IPS DF 4.7 (cell line): ENCODE measurements at regions not wholly inside any gene's neighbourhood (a gene's known extent, or its start where the extent isn't known, plus 50 kb on each side); places are given as distances from the start of the nearest gene placed in this dataset.

Experiments
- DNase-seq: peaks from one replicate; pipeline ENCODE4 v3.0.0-alpha.2; 2013; ENCODE audit warnings: low spot score; ENCODE audit errors: extremely low read depth

DNA sequence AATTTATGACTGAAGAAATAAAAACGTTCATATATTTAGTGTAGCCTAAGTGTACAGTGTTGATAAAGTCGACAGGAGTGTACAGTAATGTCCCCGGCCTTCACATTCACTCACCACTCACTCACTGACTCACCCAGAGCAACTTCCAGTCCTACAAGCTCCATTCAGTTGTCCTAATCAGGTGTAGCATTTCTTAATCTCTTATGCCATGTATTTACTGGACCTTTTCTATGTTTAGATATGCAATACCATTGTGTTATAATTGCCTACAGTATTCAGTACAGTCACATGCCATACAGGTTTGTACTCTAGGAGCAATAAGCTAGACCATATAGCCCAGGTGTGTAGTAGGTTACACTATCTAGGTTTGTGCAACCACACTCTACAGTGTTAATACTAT is 610.2 kb upstream of the NOX3 start:
- no peak for DNase-seq

GRCh38 chr6:156062091-156062563 is 606.5 kb upstream of the NOX3 start:
- DNase-seq, result no peak

- no peak for DNase-seq
Measured at GRCh38 chr6:156061465-156061864, 605.8 kb upstream of the NOX3 start.

- DNase-seq, result no peak
Measured at GRCh38 chr6:156060013-156060412, 604.4 kb upstream of the NOX3 start.

DNA sequence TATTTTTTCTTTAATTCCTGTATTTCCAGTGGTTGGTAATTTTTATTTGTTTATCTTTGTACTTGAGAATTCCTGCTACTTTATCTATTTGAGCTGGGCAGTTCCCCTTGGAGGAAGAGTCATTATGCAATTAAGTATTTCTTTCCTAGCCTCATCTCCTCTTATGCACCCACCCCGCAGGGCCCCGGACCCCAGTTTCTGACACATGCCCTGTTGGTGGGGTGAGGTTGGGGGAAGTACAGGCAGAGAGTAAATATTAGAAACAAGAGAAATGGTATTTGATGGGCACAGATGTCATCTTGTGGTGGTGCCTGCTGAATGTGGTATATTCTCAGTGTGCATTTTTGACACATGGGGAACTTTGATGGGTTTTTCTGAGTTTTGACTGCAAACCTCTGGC is 602.7 kb upstream of the NOX3 start:
- DNase-seq, result no peak

DNA sequence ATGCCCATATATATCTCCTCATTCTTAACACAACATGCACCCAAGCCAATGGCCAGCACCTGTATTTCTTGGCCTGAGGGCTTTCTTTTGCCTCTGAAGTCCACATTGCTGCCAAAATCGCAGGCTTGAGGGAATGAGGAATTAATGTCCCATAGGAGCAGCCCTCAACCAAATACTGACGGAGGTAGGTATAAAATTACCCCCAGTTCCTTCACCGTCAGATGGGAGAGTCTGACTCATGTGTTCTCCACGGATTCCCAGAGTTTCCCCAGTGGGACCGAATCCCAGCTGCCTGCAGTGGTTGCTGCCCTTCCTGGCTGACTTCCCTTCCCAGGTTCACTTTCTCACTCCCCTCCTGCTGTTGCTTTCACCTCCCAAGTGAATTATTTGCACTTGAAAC is 602.2 kb upstream of the NOX3 start:
- no peak for DNase-seq

DNA sequence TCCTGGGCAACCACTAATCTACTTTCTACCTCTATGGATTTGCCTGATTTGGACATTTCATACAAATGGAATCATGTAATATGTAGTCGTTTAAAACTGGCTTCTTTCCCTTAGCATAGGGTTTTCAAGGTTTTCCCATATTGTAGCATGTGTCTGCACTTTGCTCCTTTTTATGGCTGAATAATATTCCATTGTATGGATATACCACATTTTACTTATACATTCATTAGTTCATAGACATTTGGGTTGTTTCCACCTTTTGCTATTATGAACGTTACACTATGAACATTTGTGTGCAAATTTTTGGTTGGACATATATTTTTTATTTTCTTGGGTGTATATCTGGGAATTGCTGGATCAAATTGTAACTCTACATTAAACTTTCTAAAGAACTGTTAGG is 600.4 kb upstream of the NOX3 start:
- no peak for DNase-seq

GRCh38 chr6:156053626-156054025 is 598.0 kb upstream of the NOX3 start:
- DNase-seq, result no peak

DNA sequence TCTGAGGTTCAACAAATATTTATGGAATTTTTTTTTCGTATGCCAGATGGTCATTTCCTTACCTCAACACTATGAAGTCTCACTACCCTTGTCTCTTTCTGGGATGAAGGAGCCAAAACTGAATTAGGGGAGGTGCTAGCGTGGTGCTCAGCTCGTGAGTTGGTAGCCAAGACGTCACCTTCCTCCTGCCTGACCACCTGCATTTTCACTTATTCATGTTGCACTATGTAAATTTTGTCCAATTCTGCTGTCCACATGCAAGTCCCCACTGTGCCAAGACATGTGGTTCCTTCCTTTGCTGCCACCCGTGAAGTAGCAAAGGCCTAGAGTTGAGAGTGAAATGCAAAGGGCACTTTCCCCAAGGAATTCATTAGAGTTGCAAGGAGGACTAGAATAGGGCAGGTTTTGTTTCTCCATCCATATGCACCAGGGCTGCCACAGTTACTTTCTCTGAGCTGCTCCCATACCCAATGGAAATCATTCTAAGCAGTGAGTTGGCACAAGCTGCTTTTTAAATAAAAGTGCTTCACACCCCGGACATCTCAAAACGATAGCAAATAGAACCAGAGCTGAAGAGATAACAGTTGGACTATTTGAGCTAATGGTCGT is 591.3 kb upstream of the NOX3 start:
- no peak for DNase-seq

GRCh38 chr6:156046268-156046665 is 590.6 kb upstream of the NOX3 start:
- no peak for DNase-seq

- no peak for DNase-seq
Measured at GRCh38 chr6:156045401-156046267, 590.0 kb upstream of the NOX3 start.

DNA sequence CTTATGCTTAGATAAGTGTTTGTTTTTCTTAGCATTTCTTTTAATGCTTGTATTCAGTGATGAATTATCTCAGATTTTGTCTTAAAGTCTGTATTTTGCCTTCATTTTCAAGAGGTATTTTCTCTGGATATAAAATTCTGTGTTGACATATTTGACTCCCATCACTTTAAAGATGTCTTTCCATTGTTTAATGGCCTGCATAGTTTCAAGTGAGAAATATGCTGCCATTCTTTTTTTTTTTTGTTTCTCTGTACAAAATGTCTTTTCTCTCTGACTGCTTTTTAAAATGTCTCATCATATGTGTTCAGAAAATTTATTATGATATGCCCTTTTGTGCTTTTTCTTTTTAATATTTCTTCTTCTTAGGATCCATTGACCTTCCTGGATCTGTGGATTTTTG is 578.0 kb upstream of the NOX3 start:
- DNase-seq, result no peak

DNA sequence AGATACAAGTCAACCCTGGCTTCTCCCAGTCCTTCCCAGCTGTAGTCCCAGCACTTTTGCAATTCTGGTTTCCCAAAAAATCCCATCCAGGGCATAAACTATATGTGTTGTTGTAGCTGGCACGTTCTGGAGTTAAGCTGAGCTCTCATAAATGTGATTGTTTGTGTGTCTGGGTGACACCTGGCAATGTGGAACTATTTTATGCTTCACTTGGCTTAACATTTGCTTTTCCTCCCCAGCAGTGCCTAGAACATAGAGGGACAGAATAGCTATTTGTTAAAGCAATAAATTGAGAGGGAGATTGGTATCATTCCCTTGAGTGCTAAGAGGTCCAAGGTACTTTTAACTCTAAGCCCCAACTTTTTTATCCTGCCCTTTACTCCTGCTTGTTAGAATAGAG is 575.9 kb upstream of the NOX3 start:
- DNase-seq, result no peak

DNA sequence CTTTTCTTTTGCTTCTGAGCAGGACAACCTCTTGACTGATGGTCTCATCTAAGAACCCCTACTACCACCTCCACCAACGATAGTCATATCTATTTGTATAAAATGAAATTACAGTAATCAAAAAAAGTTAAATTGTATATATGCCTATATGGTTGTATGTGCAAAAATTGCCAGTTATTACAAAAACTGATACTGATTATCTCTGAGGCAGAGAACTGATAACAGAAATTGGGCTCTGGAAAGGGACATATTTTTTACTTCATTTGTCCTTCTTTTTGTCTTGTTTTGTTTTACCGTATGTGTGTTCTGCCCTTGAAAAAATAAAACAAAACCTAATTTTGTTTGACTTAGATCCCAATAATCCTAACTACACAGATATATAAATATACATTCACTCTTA is 574.4 kb upstream of the NOX3 start:
- DNase-seq, result no peak

DNA sequence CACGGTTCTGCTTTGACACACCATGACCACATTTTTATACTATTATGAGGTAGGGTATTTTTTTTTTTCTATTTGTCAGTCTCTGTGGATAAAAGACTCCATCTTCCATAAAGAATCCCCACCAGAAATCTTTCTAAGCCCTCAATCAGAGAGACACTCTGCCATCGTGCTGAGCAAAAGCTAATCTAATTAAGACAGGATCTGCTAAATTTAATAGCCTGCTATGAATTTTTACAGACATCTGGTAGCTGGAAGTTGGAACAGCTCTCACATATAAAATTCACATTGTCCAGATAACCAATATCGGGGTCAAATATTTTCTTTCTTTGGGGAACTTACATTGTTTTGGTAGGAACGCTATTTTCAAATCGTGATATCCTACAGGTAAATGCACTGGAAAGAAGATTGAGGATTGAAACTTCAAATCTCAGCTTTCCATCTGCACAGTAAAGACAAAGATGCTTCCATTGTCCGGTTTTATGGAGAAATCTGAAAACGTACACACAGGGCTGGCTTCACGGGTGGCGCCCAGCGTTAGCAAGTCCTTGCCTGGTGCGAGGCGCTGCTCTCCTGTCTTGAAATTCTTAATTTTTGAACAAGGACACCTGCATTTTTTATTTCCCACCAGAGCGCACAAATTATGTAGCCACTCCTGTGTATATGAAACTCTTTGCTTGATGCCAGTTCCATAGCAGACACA is 573.8 kb upstream of the NOX3 start:
- no peak for DNase-seq

GRCh38 chr6:156028335-156029131 is 572.9 kb upstream of the NOX3 start:
- DNase-seq, result no peak

DNA sequence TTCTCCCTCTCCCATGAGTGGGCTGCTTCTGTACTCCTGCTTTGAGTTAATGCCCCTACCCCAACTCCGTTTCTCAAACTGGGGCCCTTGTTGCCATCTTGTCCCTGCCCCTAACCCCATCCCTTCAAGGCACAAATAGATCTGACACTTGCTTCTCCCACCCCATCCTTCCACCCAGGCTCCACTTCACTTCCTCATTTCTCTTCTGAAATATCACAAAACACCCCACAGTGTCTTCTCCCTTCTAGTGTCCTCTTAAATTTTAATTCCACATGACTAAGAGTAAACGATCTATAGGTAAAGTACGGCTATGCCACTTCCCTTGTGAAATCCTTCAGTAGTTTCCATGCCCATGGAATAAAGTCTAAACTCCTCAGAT is 571.6 kb upstream of the NOX3 start:
- no peak for DNase-seq

GRCh38 chr6:156026486-156027247 is 571.0 kb upstream of the NOX3 start:
- DNase-seq, result no peak

GRCh38 chr6:156024339-156024738 is 568.7 kb upstream of the NOX3 start:
- DNase-seq, result no peak

DNA sequence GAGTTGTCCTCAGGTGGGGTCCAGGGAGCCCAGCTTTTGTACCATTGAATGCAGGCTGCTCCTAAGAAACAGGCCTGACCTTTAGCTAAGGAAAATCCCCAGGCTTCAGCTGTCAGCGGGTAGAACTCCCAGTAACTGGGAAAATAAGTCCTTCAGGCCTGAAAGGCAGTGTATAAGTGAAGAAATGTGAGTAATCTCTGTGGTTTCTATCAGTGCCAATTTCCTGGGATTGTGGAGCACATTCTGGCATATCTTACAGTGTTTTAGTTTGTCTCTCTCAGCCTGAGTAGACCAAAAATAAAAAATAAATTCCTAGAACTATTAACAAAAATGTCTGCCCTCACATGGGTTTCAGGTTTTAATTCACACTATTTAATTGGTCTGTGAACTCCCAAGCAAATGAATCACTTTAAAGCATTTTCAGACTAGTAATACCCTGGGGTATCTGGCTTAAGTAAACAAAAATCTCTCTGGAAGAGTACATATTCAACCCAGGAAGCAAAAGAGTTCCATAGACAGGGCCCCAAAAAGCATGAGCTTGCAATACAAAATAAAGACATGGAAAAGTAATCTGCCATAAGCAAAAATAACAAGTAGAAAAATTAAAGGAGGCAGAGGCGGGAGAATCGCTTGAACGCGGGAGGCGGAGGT is 566.2 kb upstream of the NOX3 start:
- no peak for DNase-seq
